ENCODE measurements at regions not wholly inside any gene's neighbourhood (a gene's known extent, or its start where the extent isn't known, plus 50 kb on each side); places are given as distances from the start of the nearest gene placed in this dataset.
A peak's percentile ranks its signal among the peaks of the same experiment; 100 is the strongest.
"Not testable (repeated sequence)": the region's sequence is repeated elsewhere in the genome, so short reads cannot be mapped to it uniquely, and the experiment has no call there.

DNA sequence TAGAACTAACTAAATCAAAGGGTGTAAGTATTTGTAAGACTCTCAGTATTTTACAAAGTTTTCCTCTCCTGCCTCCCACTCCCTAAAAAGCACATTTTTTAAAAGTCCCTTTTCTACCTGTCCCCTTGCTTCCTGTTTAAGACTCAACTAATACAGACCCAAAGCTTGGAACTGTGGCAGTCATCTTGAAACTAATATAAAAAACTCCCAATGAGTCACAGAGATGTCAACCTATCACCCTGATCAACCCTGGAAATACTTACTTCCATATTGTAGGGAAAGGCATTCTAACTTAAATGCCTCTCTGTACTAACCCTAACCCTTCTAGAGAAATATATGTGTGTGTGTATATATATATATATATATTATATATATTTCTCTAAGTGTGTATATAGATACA, 184.8 kb downstream of the SPTSSA start:
- DNase-seq (ENCODE audit: low read depth) = no peak
- H3K4me3 ChIP-seq (ENCODE audit: low read length) = no peak overlapping the region
- TF ChIP-seq, protein P1, sequence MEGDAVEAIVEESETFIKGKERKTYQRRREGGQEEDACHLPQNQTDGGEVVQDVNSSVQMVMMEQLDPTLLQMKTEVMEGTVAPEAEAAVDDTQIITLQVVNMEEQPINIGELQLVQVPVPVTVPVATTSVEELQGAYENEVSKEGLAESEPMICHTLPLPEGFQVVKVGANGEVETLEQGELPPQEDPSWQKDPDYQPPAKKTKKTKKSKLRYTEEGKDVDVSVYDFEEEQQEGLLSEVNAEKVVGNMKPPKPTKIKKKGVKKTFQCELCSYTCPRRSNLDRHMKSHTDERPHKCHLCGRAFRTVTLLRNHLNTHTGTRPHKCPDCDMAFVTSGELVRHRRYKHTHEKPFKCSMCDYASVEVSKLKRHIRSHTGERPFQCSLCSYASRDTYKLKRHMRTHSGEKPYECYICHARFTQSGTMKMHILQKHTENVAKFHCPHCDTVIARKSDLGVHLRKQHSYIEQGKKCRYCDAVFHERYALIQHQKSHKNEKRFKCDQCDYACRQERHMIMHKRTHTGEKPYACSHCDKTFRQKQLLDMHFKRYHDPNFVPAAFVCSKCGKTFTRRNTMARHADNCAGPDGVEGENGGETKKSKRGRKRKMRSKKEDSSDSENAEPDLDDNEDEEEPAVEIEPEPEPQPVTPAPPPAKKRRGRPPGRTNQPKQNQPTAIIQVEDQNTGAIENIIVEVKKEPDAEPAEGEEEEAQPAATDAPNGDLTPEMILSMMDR (conservative IDR thresholded peaks at IDR 0.05; ENCODE audit: low read length) = no peak

DNA sequence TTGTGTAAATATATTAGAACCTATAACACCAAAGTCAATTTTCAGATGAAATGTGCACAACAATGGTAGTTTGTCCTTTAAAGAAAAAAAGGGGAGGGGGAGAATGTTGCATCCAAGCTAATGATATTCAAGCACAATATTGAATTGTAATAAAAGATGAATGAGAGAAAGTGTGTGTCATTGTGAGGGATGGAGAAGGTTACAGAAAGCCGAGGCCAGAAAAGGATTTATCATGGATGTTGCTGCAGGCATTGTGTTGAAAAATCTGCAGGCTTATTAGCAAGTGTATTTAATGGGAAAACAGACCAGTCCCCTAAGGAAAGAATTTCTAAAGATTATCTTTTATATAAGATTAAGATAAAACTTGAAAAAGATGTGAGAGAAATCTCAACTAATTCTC, 186.5 kb downstream of the SPTSSA start:
- TF ChIP-seq, protein P1 (conservative IDR thresholded peaks at IDR 0.05; ENCODE audit: low read length) = no peak
- no peak for DNase-seq (ENCODE audit: low read depth)
- no peak overlapping the region for H3K4me3 ChIP-seq (ENCODE audit: low read length)

DNA sequence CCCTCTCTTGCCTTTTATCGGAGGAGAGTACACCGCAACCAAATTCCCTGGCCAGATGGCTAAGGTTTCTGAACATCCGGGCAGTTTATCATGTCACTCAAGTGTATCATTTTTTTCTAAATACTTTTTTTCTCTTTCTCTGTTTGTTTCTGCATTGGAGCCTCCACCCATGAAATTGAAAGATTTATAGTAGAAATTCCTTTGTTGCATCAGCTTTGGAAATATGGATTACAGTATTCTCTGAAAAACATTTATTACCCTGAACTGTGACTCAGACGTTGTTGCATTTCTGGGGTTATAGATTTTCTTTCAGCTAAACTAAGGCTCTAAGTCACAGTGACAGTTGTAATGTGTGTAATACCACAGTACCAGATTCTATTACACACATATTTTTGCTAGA, 187.0 kb downstream of the SPTSSA start:
- TF ChIP-seq, protein P1 (conservative IDR thresholded peaks at IDR 0.05; ENCODE audit: low read length) = no peak
- DNase-seq (ENCODE audit: low read depth) = peak; percentile 32
- no peak overlapping the region for H3K4me3 ChIP-seq (ENCODE audit: low read length)

DNA sequence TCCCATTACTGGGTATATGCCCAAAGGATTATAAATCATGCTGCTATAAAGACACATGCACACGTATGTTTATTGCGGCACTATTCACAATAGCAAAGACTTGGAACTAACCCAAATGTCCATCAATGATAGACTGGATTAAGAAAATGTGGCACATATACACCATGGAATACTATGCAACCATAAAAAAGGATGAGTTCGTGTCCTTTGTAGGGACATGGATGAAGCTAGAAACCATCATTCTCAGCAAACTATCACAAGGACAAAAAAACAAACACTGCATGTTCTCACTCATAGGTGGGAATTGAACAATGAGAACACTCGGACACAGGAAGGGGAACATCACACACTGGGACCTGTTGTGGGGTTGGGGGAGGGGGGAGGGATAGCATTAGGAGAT, 188.3 kb downstream of the SPTSSA start:
- not testable (repeated sequence) for DNase-seq (ENCODE audit: low read depth); H3K4me3 ChIP-seq (ENCODE audit: low read length)

DNA sequence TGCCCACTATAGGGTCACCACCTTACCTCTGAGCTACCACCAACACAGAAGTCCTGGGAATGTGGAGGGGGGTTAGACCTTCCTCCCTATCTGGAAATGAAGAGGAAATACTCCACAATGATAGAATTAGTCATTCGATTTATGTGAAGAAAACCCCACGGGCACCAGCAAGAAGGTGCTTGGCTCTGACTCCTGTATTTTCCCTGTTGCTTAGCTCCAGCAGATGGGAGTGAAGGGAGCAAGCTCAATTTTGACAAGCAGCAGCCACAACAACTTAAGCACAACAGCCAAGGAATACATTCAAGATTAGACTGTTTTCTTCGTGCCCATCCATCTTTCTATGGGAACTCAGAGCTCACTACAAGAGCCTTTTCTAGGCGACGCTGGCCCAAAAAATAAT, 191.7 kb downstream of the SPTSSA start:
- no peak for DNase-seq (ENCODE audit: low read depth)
- TF ChIP-seq, protein P1 (conservative IDR thresholded peaks at IDR 0.05; ENCODE audit: low read length) = no peak
- no peak overlapping the region for H3K4me3 ChIP-seq (ENCODE audit: low read length)

DNA sequence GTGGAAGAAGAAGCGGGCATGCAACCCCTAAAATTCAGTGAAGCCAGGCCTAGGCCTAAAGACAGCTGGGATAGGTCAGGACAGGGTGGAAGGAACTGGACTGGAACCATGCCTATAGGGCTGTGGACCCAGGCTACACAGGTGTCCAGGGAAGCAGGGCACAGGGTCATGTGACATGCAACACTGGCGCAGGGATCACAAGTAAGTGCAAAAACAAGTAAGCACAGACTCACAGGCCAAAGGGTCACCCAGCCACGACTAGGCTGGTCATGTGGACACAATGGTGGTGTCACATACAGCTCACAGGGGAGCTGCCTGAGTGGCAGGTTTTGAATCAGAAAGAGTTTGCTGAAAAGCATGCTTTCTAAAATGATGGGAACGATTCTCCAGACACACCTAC, 195.7 kb downstream of the SPTSSA start:
- no peak overlapping the region for H3K4me3 ChIP-seq (ENCODE audit: low read length)
- no peak for DNase-seq (ENCODE audit: low read depth)
- TF ChIP-seq, protein P1 (conservative IDR thresholded peaks at IDR 0.05; ENCODE audit: low read length) = no peak

DNA sequence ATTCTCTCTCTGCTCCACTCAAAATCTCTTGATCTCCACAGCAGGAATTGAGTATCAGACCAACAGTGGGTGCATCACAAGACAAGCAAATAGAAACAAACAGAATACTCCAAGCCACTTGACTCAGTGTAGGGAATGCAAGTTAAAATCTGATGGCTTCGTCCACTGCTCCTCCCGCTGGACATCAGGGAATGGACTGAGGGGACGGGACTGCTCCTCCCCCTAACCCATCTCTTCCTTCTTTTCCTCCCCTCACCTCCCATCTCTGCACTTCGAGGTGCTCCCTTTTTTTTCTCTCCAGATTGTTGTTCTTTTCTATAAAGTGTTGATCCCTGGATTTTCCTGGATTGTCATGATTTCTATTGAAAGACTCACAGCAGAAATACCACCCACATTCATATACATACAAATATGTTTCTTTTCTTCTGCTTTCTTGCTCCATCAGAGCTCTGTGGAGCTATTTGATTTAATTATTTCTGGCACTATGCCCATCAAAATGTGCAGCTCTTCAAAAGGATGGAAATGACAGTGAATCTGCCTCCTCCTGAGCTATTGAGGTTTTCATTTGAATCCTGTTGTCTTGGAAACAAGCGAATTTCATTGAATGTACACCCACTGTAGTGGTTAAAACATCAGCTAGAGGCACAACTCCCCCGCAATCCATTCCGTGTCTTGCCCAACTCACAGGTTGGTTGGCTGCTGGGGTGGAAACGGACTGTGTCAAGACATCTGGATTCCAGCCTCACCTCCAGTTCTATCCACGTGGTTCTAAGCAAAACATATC, 199.7 kb downstream of the SPTSSA start:
- no peak for DNase-seq (ENCODE audit: low read depth)
- TF ChIP-seq, protein P1 (conservative IDR thresholded peaks at IDR 0.05; ENCODE audit: low read length) = no peak

More for the DNA sequence above, 199.7 kb downstream of the SPTSSA start:
- no peak overlapping the region for H3K4me3 ChIP-seq (ENCODE audit: low read length)
